ENCODE measurements at regions not wholly inside any gene's neighbourhood (a gene's known extent, or its start where the extent isn't known, plus 50 kb on each side); places are given as distances from the start of the nearest gene placed in this dataset.
A peak's percentile ranks its signal among the peaks of the same experiment; 100 is the strongest.

- H3K27ac ChIP-seq = peak overlapping the region in 2 of 4 donors; percentile 10 to 24
- intact Hi-C loops (cut with DNase I) = no loop called here
- H3K36me3 ChIP-seq = no peaks in the 10 kb centered on the region
- TF ChIP-seq CTCF (IDR thresholded peaks at IDR 0.05) = no peak
- FAIRE-seq (no peak), ATAC-seq (peak; percentile 58 to 91 (median 83)), DNase-seq (no peak)
- peaks cover 0 to 15% (median 13%) of the 10 kb centered on the region in 3 donors for H3K4me1 ChIP-seq
- WGBS, 2 donors = 20 to 24% methylated on average over 7 of the region's 7 CpGs
- peak overlapping the region in 1 of 4 donors; percentile 6 for H3K4me3 ChIP-seq
- H3K9me3 ChIP-seq = no peaks in the 10 kb centered on the region
- H3K27me3 ChIP-seq = no peaks in the 10 kb centered on the region
Measured at GRCh38 chr6:76814496-76815458, 648.5 kb downstream of the HTR1B start.

GRCh38 chr6:76810286-76810685 lies 653.0 kb downstream of the HTR1B start:
- Histone ChIP-seq H3K27ac (no peak overlapping the region), H3K27me3 (no peaks in the 10 kb centered on the region), H3K4me3 (no peak overlapping the region), H3K36me3 (no peaks in the 10 kb centered on the region), H3K9me3 (no peaks in the 10 kb centered on the region), H3K4me1 (peaks cover 0 to 13% (median 11%) of the 10 kb centered on the region in 3 donors)
- DNase-seq = peak in 2 of 6 donors; percentile 28 to 32
- FAIRE-seq = no peak
- intact Hi-C loops (cut with DNase I) = no loop called here
- no peak for TF ChIP-seq CTCF (IDR thresholded peaks at IDR 0.05)
- 95% methylated on average over 13 of the region's 13 CpGs for WGBS, 2 donors
- no peak for ATAC-seq

- TF ChIP-seq CTCF (IDR thresholded peaks at IDR 0.05) = no peak
- FAIRE-seq = no peak
- H3K27me3 ChIP-seq = no peaks in the 10 kb centered on the region
- peak in 1 of 4 donors; percentile 14 for ATAC-seq
- 80 to 83% methylated on average over 5 of the region's 5 CpGs for WGBS, 2 donors
- H3K36me3 ChIP-seq = no peaks in the 10 kb centered on the region
- no peak overlapping the region for H3K27ac ChIP-seq
- H3K4me1 ChIP-seq = peaks cover 0 to 8% (median 5%) of the 10 kb centered on the region in 3 donors
- no peaks in the 10 kb centered on the region for H3K9me3 ChIP-seq
- intact Hi-C loops (cut with DNase I) = loop anchor here in 1 of 3 donors (10.0 kb wide), 1 partner anchor 788 kb away; no protein-coding TSS in a partner anchor
- no peak overlapping the region for H3K4me3 ChIP-seq
- DNase-seq = no peak
Measured at GRCh38 chr6:76803038-76803580, 660.2 kb downstream of the HTR1B start.

- intact Hi-C loops (cut with DNase I) = no loop called here
- DNase-seq (no peak), FAIRE-seq (no peak), ATAC-seq (no peak)
- Histone ChIP-seq H3K9me3 (no peaks in the 10 kb centered on the region), H3K27me3 (no peaks in the 10 kb centered on the region), H3K4me3 (no peak overlapping the region), H3K36me3 (no peaks in the 10 kb centered on the region), H3K4me1 (peaks cover 22 to 47% (median 32%) of the 10 kb centered on the region in 3 donors), H3K27ac (no peak overlapping the region)
- TF ChIP-seq CTCF (IDR thresholded peaks at IDR 0.05) = no peak
- 92 to 100% methylated on average over 1 of the region's 1 CpG for WGBS, 2 donors
Measured at GRCh38 chr6:76792394-76792793, 670.9 kb downstream of the HTR1B start.
